Parathyroid adenoma (tissue), 2 donors: ENCODE measurements at regions not wholly inside any gene's neighbourhood (a gene's known extent, or its start where the extent isn't known, plus 50 kb on each side); places are given as distances from the start of the nearest gene placed in this dataset.

Experiments
- H2AFZ ChIP-seq: fragments of 300-600 bp; sonication (generic); one replicate; pipeline ENCODE4 v1.7.0; 2017; ENCODE audit warnings: antibody characterized with exemption, mild to moderate bottlenecking
- H3K27ac ChIP-seq: fragments of 300-600 bp; sonication (generic); one replicate; pipeline ENCODE4 v1.7.0; 2017
- H3K27me3 ChIP-seq: fragments of 300-600 bp; sonication (generic); one replicate; pipeline ENCODE4 v1.7.0; 2017; ENCODE audit warnings: low read length; ENCODE audit not compliant: control insufficient read depth, insufficient read depth
- H3K36me3 ChIP-seq: fragments of 300-600 bp; sonication (generic); one replicate; pipeline ENCODE4 v1.7.0; 2017; ENCODE audit warnings: low read length; ENCODE audit not compliant: control insufficient read depth, insufficient read depth
- H3K4me1 ChIP-seq: fragments of 300-600 bp; sonication (generic); one replicate; pipeline ENCODE4 v1.7.0; 2017; ENCODE audit warnings: control low read depth
- H3K4me2 ChIP-seq: fragments of 300-600 bp; sonication (generic); one replicate; pipeline ENCODE4 v1.7.0; 2017; ENCODE audit warnings: low read length
- H3K4me3 ChIP-seq: fragments of 300-600 bp; sonication (generic); one replicate; pipeline ENCODE4 v1.7.0; 2017; ENCODE audit warnings: low read depth, low read length
- H3K79me2 ChIP-seq: fragments of 300-600 bp; sonication (generic); one replicate; pipeline ENCODE4 v1.7.0; 2017; ENCODE audit warnings: control low read depth
- H3K9ac ChIP-seq: fragments of 300-600 bp; sonication (generic); one replicate; pipeline ENCODE4 v1.7.0; 2017; ENCODE audit warnings: mild to moderate bottlenecking
- H3K9me3 ChIP-seq: fragments of 300-600 bp; sonication (generic); one replicate; pipeline ENCODE4 v1.7.0; 2017; ENCODE audit warnings: low read length; ENCODE audit not compliant: control insufficient read depth
- CTCF ChIP-seq: fragments of 300-600 bp; sonication (generic); IDR thresholded peaks from one replicate; pipeline ENCODE4 v1.7.0; 2017; ENCODE audit warnings: antibody characterized with exemption, mild to moderate bottlenecking
- donor health status: primary hyperparathyroidism.

- no peaks in the 10 kb centered on the region for H3K4me1 ChIP-seq
- no peaks in the 10 kb centered on the region for H3K27me3 ChIP-seq
- no peak for TF ChIP-seq CTCF
Observed at GRCh38 chr2:3075316-3075990, 302.2 kb downstream of the EIPR1 start.

DNA sequence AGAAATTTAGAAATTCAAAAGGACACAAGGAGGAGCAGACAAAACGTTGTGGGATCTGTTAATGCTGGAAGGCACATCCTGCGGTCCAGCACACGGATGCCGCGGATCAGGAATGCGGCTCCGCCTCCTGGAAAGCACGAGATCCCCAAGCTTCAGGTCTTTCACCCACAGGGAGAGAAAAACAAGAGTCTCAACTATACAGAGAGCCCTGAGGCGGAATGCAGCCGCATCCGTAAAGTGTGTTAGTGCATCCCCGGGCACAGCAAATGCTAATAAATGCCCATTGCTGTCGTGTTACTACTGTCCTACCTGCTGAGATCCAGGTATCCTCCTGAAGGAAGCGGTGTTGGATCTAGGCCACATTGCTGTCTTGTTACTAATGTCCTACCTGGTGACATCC lies 303.9 kb downstream of the EIPR1 start:
- H3K36me3 ChIP-seq, result no peaks in the 10 kb centered on the region
- no peak for TF ChIP-seq CTCF
- no peak overlapping the region for H3K27ac ChIP-seq
- H3K79me2 ChIP-seq, result no peaks in the 10 kb centered on the region
- no peak overlapping the region for H3K4me3 ChIP-seq
- H2AFZ ChIP-seq, result no peak overlapping the region
- H3K9me3 ChIP-seq, result no peaks in the 10 kb centered on the region
- no peaks in the 10 kb centered on the region for H3K4me1 ChIP-seq
- H3K4me2 ChIP-seq, result no peak overlapping the region
- H3K27me3 ChIP-seq, result no peaks in the 10 kb centered on the region
- no peak overlapping the region for H3K9ac ChIP-seq

More at GRCh38 chr2:3075316-3075990, 302.2 kb downstream of the EIPR1 start:
- Histone ChIP-seq H3K9ac (no peak overlapping the region), H3K9me3 (no peaks in the 10 kb centered on the region), H3K36me3 (no peaks in the 10 kb centered on the region), H3K4me3 (no peak overlapping the region), H3K4me2 (no peak overlapping the region), H3K79me2 (no peaks in the 10 kb centered on the region), H2AFZ (no peak overlapping the region), H3K27ac (no peak overlapping the region)

GRCh38 chr2:3073041-3073595 lies 304.5 kb downstream of the EIPR1 start:
- Histone ChIP-seq H3K9ac (no peak overlapping the region), H3K36me3 (no peaks in the 10 kb centered on the region), H3K27ac (no peak overlapping the region), H3K4me3 (no peak overlapping the region), H3K79me2 (no peaks in the 10 kb centered on the region), H2AFZ (no peak overlapping the region), H3K27me3 (no peaks in the 10 kb centered on the region), H3K4me1 (no peaks in the 10 kb centered on the region), H3K9me3 (no peaks in the 10 kb centered on the region), H3K4me2 (no peak overlapping the region)
- TF ChIP-seq CTCF, result no peak

- Histone ChIP-seq H3K4me2 (no peak overlapping the region), H3K4me1 (no peaks in the 10 kb centered on the region)
Observed at GRCh38 chr2:3071685-3072263, 305.8 kb downstream of the EIPR1 start.

More at GRCh38 chr2:3071685-3072263, 305.8 kb downstream of the EIPR1 start:
- no peak for TF ChIP-seq CTCF
- Histone ChIP-seq H2AFZ (no peak overlapping the region), H3K79me2 (no peaks in the 10 kb centered on the region), H3K36me3 (no peaks in the 10 kb centered on the region), H3K9ac (no peak overlapping the region), H3K27me3 (no peaks in the 10 kb centered on the region), H3K9me3 (no peaks in the 10 kb centered on the region), H3K27ac (no peak overlapping the region), H3K4me3 (no peak overlapping the region)
